B cell (primary cell): ENCODE measurements at regions not wholly inside any gene's neighbourhood (a gene's known extent, or its start where the extent isn't known, plus 50 kb on each side); places are given as distances from the start of the nearest gene placed in this dataset.

ENCODE experiments used
- ATAC-seq: fragments of 200-7000 bp; cut with Tn5 transposase; one replicate; pipeline ENCODE4 v1.10.0; 2021; ENCODE audit warnings: low read depth, mild to moderate bottlenecking, moderate number of reproducible peaks, moderate library complexity
- CTCF ChIA-PET: fragments of 350-600 bp; sonication (Branson Sonifier 250); formaldehyde crosslinking; loops from one replicate; lab custom pipeline; 2021; ENCODE audit warnings: antibody characterized with exemption, inconsistent platforms; lab: Charles Lee
- POLR2A ChIA-PET: fragments of 350-600 bp; sonication (Branson Sonifier 250); formaldehyde crosslinking; loops from one replicate; lab custom pipeline; 2021; ENCODE audit warnings: antibody characterized with exemption; lab: Charles Lee
- DNase-seq: peaks from one replicate; pipeline ENCODE4 v3.0.0; 2013
- H2AFZ ChIP-seq: 2 replicates; pipeline ENCODE4 v1.6.1; 2012; ENCODE audit warnings: mild to moderate bottlenecking, low read depth, low read length; ENCODE audit not compliant: insufficient read depth, poor library complexity, severe bottlenecking
- H3K27ac ChIP-seq, 2 donors: 1 replicate in 1 of 2; 2 replicates in 1 of 2; pipeline ENCODE4 v1.5.1; 2012 to 2013; ENCODE audit warnings: low read length in 2 of 2, mild to moderate bottlenecking in 2 of 2, moderate library complexity in 1 of 2
- H3K27me3 ChIP-seq, 4 experiments: fragments of 200-600 bp in 1 of 4; sonication (generic) in 1 of 4; replicated peaks in 1 of 4; 1 replicate in 2 of 4; 2 replicates in 2 of 4; pipeline versions ENCODE4 v1.6.1 to v1.7.0; 2013 to 2016; ENCODE audit warnings: low read length in 3 of 4, mild to moderate bottlenecking in 2 of 4, mixed read lengths in 1 of 4, moderate library complexity in 1 of 4; ENCODE audit not compliant: insufficient read depth in 4 of 4, control insufficient read depth in 3 of 4; ENCODE audit errors: control extremely low read depth in 1 of 4
- H3K36me3 ChIP-seq, 2 experiments: replicated peaks in 1 of 2; 1 replicate in 1 of 2; 2 replicates in 1 of 2; pipeline versions ENCODE4 v1.6.1 to v1.7.1; 2013; ENCODE audit warnings: low read length in 1 of 2; ENCODE audit not compliant: insufficient read depth in 2 of 2, control insufficient read depth in 1 of 2; ENCODE audit errors: control extremely low read depth in 1 of 2, extremely low read depth in 1 of 2
- H3K4me1 ChIP-seq, 2 donors: fragments of 200-600 bp in 1 of 2; sonication (generic) in 1 of 2; 1 replicate in 1 of 2; 2 replicates in 1 of 2; pipeline versions ENCODE4 v1.5.1 to v1.6.1; 2013 to 2017; ENCODE audit warnings: low read length in 2 of 2; ENCODE audit not compliant: control insufficient read depth in 2 of 2, insufficient read depth in 2 of 2
- H3K4me2 ChIP-seq: replicated peaks from 2 replicates; pipeline ENCODE3; 2012; ENCODE audit warnings: mild to moderate bottlenecking, low read depth, low read length; ENCODE audit not compliant: poor library complexity, severe bottlenecking
- H3K4me3 ChIP-seq, 5 experiments: fragments of 200-600 bp in 1 of 5; sonication (generic) in 1 of 5; 1 replicate in 3 of 5; 2 replicates in 2 of 5; pipeline versions ENCODE4 v1.5.1 to v1.7.0; 2011 to 2016; ENCODE audit warnings: low read length in 4 of 5, mild to moderate bottlenecking in 4 of 5, low read depth in 2 of 5, control low read depth in 1 of 5, moderate library complexity in 1 of 5; ENCODE audit not compliant: insufficient read depth in 1 of 5; ENCODE audit errors: control extremely low read depth in 1 of 5, extremely low read depth in 1 of 5
- H3K79me2 ChIP-seq: fragments of 200-600 bp; sonication (generic); one replicate; pipeline ENCODE4 v1.6.0; 2016; ENCODE audit warnings: low read length; ENCODE audit not compliant: control insufficient read depth, insufficient read depth
- H3K9ac ChIP-seq: fragments of 200-600 bp; sonication (generic); 2 replicates; pipeline ENCODE4 v1.6.1; 2017; ENCODE audit warnings: mild to moderate bottlenecking, low read length, moderate library complexity
- H3K9me3 ChIP-seq, 3 donors: one replicate each; pipeline versions ENCODE4 v1.6.1 to v1.7.1; 2013; ENCODE audit warnings: low read length in 2 of 3; ENCODE audit not compliant: control insufficient read depth in 2 of 3, insufficient read depth in 1 of 3; ENCODE audit errors: control extremely low read depth in 1 of 3
- H4K20me1 ChIP-seq: 2 replicates; pipeline ENCODE4 v1.6.0; 2012; ENCODE audit warnings: mild to moderate bottlenecking, low read length; ENCODE audit not compliant: insufficient read depth, control insufficient read depth, poor library complexity, severe bottlenecking
- H3K27ac Mint-ChIP-seq: one replicate; pipeline ENCODE4 v1.8.0; 2021; ENCODE audit warnings: mixed read lengths
- H3K27me3 Mint-ChIP-seq: one replicate; pipeline ENCODE4 v1.8.0; 2021; ENCODE audit warnings: mixed read lengths
- H3K4me1 Mint-ChIP-seq: one replicate; pipeline ENCODE4 v1.8.0; 2021; ENCODE audit warnings: mixed read lengths
- H3K4me3 Mint-ChIP-seq: one replicate; pipeline ENCODE4 v1.8.0; 2021; ENCODE audit warnings: mixed read lengths
- H3K9me3 Mint-ChIP-seq: one replicate; pipeline ENCODE4 v1.8.0; 2022; ENCODE audit warnings: mixed read lengths; ENCODE audit not compliant: insufficient read depth
- CTCF ChIP-seq: fragments of 200-600 bp; IDR thresholded peaks from one replicate; pipeline ENCODE4 v1.8.0; 2022; ENCODE audit warnings: antibody characterized with exemption, mild to moderate bottlenecking
- EZH2 ChIP-seq: IDR thresholded peaks from 2 replicates; pipeline ENCODE4 v1.6.1; 2012; ENCODE audit warnings: borderline replicate concordance, low read depth, mild to moderate bottlenecking, moderate library complexity, low read length; ENCODE audit not compliant: insufficient read depth, poor library complexity, severe bottlenecking
- WGBS: methylation state at CpG from one replicate; pipeline ENCODE4 v1.1.5; 2013; ENCODE audit warnings: missing lambda C conversion rate; ENCODE audit not compliant: insufficient coverage; 5-methylcytosine and 5-hydroxymethylcytosine counted together
- intact Hi-C: fragments of 100-400 bp; cut with micrococcal nuclease; formaldehyde crosslinking; loops from one replicate; pipeline ENCODE4 v1.10.0; 2022

GRCh38 chr9:87035879-87036278 lies 88.6 kb upstream of the GAS1 start:
- intact Hi-C loops, result no loop called here
- CTCF ChIA-PET, result no interaction called here

GRCh38 chr9:87036506-87036905 lies 89.2 kb upstream of the GAS1 start:
- Histone ChIP-seq H3K9me3 (no peaks in the 10 kb centered on the region), H3K36me3 (no peaks in the 10 kb centered on the region), H3K9ac (no peak overlapping the region), H3K27ac (no peak overlapping the region), H2AFZ (no peak overlapping the region), H3K79me2 (no peaks in the 10 kb centered on the region), H3K4me2 (no peak overlapping the region), H3K4me3 (no peak overlapping the region), H4K20me1 (no peaks in the 10 kb centered on the region), H3K27me3 (no peaks in the 10 kb centered on the region), H3K4me1 (no peaks in the 10 kb centered on the region)
- TF ChIP-seq EZH2 (no peak), CTCF (no peak)
- H3K4me1 Mint-ChIP-seq, result no peaks in the 10 kb centered on the region
- no peaks in the 10 kb centered on the region for H3K27me3 Mint-ChIP-seq
- ATAC-seq (no peak), DNase-seq (no peak)
- POLR2A ChIA-PET, result no interaction called here
- H3K9me3 Mint-ChIP-seq, result no peaks in the 10 kb centered on the region
- no peak overlapping the region for H3K4me3 Mint-ChIP-seq
- no peak overlapping the region for H3K27ac Mint-ChIP-seq
- intact Hi-C loops, result no loop called here
- CTCF ChIA-PET, result no interaction called here
- no CpG with 5 or more reads among the region's 2 CpGs for whole genome bisulfite sequencing

More at GRCh38 chr9:87035879-87036278, 88.6 kb upstream of the GAS1 start:
- H2AFZ ChIP-seq, result no peak overlapping the region
- H3K9me3 ChIP-seq, result no peaks in the 10 kb centered on the region
- no peak for DNase-seq
- H3K27me3 ChIP-seq, result no peaks in the 10 kb centered on the region
- no peak overlapping the region for H3K27ac Mint-ChIP-seq
- H3K4me2 ChIP-seq, result no peak overlapping the region
- no peak overlapping the region for H3K4me3 ChIP-seq
- no peaks in the 10 kb centered on the region for H3K36me3 ChIP-seq
- no peaks in the 10 kb centered on the region for H3K9me3 Mint-ChIP-seq
- H3K27ac ChIP-seq, result no peak overlapping the region
- POLR2A ChIA-PET, result no interaction called here
- no peak overlapping the region for H3K9ac ChIP-seq
- H3K79me2 ChIP-seq, result no peaks in the 10 kb centered on the region
- H3K4me1 ChIP-seq, result no peaks in the 10 kb centered on the region
- ATAC-seq, result no peak
- TF ChIP-seq CTCF (no peak), EZH2 (no peak)
- H4K20me1 ChIP-seq, result no peaks in the 10 kb centered on the region
- no peaks in the 10 kb centered on the region for H3K27me3 Mint-ChIP-seq
- H3K4me1 Mint-ChIP-seq, result no peaks in the 10 kb centered on the region
- H3K4me3 Mint-ChIP-seq, result no peak overlapping the region
- 33% methylated on average over 1 of the region's 5 CpGs for WGBS
